Kidney capillary endothelial cell (primary cell): ENCODE measurements at regions not wholly inside any gene's neighbourhood (a gene's known extent, or its start where the extent isn't known, plus 50 kb on each side); places are given as distances from the start of the nearest gene placed in this dataset.

Source experiments
- DNase-seq: peaks from one replicate; pipeline ENCODE4 v3.0.0-alpha.2; 2018; ENCODE audit warnings: low spot score

DNA sequence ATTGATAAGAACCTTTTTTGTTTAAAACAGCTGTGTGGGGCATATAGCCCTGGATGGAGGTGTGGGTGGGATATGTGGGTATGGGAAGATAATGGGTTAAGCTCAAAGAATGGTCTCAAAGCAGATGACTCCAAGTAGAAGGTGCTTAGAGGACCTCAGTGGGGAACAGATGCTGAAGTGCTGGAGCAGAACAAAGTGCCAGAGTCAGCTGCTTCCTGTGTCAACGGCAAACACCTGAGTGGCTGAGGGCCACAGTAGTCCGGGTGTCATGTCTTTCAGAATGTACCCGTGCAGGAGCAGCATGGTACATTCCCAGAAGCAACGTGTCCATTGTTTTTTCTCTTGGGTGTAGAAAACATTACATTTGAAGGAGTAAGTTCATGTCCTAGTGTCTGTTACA, 210.6 kb downstream of the CCNG2 start:
- DNase-seq: no peak

DNA sequence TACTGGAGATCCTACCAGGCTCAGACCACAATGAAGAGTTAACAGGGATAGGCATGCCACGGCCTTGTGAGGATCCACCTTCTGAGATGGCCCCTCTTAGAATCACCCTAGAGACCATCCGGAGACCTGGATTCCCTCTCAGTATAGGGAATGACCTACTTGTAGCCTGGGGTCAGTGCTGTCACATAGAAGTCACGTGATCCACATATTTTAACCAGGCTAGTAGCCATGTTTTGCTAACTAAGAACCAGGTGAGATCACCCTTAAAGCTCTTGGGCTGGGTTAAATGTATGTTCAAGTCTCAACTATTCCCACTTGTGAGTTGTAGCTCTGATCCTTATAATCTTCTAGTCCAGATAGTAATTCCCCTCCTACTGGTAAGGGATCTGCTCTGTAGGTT, 215.4 kb downstream of the CCNG2 start:
- no peak for DNase-seq

DNA sequence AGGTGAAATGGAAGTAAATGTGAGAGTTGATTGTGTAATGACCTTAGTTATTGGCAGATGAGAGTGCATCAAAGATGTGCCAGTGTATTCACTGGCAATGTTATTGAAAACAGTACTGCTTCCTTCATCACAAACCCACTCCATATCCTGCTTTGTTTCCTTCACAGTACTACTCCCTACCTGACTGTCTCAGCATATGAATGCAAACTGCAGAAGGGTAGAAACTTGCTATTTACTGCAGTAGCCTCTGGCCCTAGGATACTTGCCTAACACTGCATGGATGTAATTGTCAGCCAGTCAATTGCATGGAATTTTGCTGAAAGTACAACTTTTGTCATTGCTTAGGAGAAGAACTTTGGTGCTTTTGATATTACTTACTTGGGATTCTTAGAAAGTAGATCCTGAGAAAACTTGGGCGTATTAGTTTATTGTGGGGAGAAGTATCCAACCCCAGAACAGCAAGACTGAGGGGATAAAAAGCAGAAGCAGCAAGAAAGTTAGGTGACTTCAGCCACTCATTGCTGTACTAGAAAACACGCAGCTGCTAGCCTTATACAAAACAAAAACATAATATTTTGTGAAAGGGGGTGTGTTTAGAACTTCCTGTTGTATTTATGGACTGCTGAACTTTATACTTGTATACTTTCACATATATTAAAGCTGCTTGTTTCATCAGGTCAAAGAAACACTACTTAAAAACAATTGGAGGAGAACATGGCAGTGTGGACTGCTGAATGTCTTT, 219.0 kb downstream of the CCNG2 start:
- DNase-seq: no peak

DNA sequence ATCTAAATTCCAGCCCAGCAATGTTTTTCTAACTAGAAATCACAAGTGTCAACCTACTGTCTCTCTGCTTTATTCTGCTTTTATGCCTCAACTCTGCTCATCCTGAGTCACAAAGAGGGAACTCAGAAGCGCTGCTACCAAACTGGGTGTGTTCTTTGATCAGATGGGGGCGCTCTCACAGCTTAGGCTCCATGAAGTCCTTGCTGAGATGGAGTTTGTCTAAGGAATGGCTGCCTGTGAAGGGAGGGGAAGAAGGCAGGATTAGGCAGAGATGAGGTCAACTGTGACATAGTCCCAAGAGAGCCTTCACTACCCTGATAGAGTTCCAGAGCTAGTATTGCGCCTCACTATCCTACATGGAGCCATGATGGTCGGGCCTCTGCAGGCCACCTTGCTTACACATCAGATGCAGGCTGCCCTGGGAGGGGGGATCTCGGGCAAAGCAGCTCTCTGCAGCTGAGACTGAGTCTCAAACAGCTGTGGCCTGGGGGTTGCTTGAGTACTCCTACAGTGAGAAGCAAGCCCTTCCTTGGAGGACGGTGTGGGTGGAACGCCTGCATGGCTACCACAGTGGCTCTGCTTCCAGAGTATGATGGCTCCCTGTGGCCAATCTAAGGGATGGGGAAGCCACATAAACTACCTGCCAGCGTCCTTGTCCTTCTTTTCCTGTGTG, 219.9 kb downstream of the CCNG2 start:
- DNase-seq: no peak

DNA sequence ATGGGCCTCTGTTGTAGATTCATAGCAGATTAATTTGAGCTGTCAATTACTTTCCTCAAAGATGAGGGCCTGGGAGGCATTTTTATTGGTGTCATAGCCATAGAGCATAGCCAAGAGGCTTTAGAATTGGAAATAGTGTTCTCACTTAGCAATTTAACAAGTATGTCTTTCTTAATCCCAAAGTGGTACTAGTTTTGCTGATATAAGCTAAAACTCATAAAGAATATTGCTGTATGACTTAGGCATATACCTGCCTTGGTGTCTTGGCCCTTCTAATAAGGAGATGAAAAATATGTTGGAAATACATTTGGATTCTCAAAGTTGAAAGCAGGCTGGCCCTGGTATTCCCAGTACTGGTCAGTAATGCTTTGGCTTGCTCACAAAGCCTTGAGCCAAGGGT, 221.5 kb upstream of the CXCL13 start:
- no peak for DNase-seq

DNA sequence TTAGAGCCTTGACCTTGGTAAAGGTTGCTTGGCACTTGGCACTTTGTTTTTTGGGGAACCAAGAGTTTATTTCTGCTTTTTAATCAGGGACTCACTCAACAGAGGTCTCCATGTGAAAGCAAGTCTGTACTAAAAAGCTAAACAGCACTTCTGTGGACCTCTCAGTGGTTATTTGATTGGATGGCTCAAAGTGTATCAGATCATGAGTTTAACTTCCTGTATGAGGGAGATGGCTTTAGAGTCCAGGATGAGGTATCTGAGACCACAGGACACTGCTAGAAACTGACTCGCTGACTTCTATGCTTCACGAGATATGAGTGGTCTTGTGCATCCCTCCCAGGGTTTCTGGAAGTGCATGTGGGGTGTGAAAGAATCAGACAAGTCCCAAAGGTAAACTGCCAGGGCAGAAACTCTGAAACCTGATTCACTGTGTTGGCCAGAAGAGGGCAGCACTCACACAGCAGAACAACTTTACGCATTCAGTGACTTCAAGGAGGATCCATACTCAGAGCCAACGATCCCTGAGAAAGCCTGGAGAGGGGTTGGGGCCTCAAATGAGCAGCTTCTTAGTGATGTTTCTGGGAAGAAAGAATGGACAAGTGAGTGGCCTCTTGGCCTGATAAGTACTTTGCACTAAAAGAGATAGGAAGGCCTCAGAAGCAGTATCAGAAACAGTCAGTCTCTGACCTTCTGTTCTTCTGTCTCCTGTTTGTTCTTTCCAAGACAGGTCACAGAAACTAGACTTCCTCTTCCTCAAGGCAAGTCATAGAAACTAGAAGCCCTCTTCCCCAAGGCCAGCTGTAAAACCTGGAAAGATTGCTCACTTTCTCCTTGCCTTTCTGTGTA, 220.3 kb upstream of the CXCL13 start:
- peak; percentile 61 for DNase-seq

DNA sequence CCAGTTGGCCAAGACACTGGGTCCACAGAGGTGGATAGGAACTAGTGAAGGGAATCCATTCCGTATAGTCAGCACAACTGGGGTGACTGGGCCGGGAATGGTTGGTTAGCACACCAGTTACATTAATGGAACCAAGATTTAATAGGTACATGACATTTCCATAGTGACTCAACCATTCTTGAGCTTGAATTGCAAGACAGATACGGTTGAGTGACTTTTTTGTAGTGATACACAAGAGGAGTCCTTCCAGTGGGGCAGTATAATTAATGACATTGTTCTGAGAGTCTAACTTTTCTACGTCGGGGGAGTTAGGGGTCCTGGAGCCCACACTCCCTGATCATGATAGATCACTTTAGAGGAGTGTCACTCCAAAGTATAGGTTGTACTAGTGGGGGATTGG, 211.6 kb upstream of the CXCL13 start:
- no peak for DNase-seq

DNA sequence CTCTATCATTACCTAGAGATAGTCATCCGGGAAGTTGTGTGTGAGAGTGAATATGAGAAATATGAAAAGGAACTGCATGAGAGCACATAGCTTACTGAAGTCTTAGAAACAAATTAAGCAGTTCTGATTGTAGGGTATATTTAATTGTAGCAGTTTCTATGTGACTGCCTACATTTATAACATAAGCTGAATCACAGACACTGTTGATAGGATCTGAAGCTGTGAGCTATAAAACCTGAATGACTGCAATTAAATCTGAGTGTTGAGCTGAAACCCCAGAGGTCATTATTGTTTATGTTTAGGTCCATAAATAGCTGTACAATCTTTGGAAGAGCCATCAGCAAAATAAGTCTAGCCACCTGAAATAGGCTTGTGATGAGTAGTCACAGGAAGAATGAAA, 210.1 kb upstream of the CXCL13 start:
- DNase-seq: no peak

DNA sequence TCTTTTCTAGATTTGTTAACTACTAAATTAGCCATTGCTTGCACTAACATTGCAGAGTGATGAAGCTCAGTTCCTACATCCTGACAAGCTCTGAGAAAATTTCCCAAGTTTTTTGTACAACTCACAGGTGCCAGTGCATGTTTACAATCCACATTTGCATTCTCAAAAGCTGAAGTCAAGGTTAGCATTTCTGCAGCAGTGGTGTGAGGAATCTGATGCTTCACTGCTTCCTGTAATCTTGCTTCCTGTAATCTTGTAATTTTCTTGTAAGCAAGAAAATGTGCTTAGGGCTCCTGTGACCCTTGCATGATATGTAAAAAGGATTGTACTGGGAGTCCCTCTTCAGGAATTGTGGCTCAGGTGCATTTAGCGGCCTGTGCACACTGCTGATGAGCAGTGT, 207.4 kb upstream of the CXCL13 start:
- DNase-seq: no peak

DNA sequence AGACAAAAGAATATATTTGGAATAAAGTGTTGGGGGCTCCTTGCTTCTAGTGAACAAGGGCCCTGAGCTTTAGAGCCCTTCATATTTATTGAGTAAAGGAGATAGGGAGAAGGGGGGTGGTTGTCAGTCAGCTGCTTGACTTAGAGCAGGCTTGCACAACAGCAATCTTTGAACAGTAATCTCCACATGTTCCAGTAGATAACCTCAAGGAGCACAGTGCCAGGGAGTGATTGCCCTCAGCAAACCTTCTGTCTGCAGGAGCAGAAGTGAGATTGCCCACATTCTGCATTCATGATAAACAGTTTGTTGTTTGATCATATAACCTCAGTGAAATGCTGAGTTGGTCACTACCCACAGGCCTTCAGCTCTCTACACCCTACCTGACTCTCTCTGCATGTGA, 205.8 kb upstream of the CXCL13 start:
- DNase-seq: no peak

DNA sequence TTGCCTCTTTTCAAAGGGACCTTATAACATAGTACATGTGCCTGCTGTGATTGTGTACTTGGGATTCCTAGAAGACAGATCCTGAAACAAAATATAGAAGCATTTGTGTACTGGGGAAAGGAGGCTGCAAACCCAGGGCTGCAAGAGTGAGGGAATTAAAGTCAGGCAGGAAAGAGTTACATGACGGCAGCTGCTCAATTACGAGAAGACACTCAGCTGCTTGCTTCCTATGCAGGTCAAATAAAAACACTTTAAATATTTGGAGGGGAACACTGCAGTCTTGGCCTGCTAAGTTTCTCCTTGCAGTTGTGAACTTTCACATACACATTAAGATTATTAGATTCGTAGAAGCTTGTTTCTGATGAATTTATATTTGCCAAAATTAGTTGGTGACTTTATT, 191.9 kb upstream of the CXCL13 start:
- DNase-seq: no peak

DNA sequence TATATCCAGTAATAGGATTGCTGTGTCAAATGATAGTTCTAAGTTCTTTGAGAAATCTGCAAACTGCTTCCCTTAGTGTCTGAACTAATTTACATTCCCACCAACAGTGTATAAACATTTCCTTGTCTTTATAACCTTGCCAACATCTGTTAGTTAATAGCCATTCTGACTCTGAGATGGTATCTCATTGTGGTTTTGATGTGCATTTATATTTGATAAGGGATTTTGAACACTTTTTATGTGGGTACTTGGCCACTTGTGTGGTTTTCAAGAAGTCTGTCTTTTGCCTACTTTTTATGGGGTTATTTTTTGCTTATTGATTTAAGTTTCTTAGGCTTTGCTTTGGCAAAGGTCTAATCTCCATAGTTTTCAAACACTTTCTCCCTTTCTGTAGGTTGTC, 189.9 kb upstream of the CXCL13 start:
- no peak for DNase-seq

DNA sequence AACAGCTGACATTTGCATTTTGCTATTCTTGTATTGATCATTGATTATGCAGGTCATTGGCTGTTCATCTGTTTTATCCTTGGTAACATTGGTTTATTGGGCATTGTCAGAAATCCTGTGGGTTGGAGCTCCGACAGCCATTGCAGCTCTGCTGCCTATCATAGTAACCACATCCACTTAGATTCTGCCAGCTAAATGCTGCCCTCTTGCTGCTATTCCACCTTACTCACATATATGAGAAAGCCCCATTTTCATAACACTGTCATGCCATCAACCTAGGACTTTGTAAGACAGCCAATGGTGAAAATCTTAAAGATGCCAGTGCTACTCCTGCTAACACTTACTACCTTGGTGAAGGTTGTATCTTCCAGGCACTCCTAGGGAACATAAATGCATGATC, 187.3 kb upstream of the CXCL13 start:
- no peak for DNase-seq

DNA sequence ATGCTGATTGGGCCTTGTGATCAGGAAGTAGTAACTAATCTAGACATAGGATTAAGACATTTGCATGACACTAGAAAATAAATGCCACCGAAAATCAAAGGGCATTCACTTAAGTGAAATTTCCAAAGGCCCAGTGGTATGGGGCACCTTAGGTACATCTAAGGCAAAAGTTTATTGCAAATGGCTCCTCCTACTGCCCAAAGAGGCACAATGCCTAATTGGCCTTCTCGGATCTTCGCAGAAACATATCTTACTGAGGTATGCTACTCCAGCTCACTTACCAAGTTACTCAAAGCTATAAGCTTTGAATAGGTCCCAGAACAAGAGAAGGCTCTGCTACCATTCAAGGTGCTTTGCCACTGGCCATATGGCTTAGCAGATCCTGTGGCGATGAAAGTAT, 174.8 kb upstream of the CXCL13 start:
- DNase-seq: no peak

DNA sequence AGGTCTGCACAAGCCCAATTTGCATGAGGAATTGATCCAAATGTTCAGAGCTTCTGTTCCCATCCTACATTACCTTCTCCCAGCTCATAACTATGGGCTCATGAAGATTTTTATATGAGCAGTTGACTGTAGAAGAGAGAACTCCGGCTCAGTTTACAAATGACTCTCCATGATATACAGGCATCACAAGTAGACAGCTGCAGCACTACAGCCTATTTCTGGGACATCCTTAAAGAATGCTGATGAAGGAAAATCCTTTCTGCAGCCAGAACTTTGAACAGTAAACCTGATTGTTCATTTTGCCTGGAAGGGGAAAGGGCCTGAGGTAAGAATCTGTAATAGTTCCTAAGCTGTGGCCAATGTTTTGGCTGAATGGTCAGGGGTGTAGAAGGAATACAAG, 174.1 kb upstream of the CXCL13 start:
- DNase-seq: no peak

DNA sequence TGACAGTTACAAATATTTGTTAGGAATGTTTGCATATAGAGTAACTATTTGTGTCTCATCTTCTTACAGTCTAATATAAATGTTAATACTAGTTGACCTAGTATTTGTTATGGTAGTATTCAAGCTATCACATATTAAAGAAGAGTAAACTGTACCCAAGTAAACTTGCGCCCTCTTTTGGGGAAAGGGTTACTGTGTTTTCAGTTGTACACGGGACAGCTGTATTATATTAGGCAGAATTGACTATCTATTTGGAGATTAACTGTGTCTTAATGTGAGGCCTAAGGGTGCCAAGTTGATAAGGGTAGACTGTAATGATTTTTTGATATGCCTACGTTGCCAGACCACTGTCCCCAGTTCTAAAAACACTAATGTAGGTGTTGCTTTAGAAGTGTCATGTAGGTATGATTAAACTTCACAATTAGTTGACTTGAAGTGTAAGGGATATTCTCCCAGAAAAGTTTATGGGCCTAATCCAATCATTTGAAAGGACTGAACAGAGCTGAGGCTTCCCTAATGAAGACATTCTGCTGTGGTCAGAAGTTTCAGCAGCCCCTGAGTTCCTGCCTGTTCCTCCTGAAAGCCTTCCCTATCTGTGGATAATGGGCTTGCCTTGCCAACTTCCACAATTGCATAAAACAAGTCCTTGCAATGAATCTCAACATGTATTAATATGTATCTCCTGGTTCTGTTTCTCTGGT, 172.8 kb upstream of the CXCL13 start:
- no peak for DNase-seq

DNA sequence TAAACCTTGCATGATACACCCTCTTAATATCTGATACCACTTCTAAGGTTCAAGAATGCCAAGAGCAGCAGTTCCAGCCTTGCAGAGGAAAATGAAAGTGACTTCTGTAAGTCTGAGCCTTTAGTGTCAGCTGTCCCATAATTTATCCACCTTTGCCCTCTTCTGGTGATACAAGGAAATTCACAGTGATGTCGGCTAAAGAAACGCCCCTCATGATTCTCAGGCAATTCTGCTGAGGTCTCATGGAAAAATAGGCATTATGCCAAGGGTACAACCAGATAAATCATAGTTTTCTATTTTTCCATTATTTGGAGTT, 172.2 kb upstream of the CXCL13 start:
- peak; percentile 60 for DNase-seq

DNA sequence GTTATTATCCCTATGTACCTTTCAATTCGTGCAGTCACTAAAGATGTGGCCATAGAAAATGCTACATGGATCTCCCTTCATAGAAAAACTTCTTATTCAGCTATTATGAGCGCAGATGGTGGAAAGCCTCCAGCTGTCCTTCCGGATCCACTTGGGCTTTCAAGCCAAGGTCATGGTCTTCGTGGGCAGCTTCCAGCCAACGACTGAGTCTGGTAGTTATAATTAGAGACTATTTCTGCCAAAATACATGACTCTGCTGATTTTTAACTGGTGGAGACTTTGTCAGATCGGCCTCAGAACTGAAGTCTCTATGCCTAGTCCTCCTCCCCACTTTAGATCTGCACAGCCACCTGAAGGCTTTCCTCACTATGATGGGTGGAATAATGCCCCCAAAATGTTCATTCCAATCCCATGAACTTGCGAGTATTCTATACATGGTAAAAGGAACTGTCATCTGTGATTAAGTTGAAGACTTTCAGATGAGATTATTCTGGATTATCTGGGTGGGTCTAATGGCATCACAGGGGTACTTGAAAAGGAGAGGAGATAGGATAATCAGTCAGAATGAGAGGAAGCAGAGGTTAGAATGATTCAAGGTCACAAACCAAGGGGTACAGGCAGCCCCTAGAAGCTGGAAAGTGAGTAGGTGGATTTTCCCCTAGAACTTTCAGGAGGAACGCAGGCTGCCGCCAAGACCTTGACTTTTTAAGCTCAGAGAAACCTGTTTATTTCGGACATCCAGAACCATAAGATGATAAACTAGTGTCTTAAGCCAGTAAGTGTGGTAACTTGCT, 171.1 kb upstream of the CXCL13 start:
- DNase-seq: no peak

DNA sequence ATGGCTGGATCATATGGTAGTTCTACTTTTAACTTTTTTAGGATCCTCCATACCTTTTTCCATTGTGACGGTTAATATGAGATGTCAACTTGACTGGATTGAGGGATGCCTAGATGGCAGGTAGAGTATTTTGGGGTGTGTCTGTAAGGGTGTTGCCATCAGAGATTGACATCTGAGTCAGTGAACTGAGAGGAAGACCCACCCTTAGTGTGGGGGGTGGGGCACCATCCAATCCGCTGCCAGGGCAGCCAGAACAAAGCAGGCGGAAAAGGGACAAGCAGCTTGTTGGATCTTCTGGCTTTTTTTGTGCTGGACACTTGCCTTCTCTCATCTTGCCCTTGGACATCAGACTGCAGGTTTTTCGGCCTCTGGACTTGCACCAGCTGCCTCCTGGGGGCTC, 168.5 kb upstream of the CXCL13 start:
- DNase-seq: no peak

DNA sequence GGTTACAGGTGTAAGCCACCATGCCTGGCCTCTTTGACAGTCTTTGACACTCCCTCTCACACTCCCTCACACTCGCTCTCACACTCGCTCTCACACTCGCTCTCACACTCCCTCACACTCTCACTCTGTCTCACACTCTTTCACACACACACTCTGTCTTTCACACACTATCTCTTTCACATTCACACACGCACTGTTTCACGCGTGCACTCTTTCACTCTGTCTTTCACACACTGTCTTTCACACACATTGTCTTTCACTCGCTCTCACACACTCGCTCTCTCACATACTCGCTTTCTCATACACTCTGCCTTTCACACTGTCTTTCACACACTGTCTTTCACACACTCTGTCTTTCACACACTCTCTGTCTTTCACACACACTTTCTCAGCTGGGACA, 167.1 kb upstream of the CXCL13 start:
- no peak for DNase-seq

DNA sequence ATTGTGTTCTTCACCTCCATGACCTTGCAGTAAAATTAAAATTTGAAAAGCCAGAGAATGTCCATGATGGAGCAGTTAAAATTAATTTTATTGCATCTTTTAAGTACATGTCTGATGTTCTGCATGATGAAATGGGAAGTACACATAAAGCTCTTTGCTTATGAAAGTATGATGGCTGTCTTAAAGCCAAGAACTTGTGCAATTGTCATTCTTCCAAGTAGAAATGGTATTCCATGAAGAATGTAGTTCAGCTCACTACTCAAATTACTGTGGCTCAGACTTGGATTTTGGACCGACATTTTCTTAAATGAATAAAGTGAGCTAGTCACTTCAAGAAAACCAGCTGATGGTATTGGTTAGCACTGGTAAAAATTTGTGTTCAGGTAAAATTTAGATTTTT, 161.7 kb upstream of the CXCL13 start:
- no peak for DNase-seq

DNA sequence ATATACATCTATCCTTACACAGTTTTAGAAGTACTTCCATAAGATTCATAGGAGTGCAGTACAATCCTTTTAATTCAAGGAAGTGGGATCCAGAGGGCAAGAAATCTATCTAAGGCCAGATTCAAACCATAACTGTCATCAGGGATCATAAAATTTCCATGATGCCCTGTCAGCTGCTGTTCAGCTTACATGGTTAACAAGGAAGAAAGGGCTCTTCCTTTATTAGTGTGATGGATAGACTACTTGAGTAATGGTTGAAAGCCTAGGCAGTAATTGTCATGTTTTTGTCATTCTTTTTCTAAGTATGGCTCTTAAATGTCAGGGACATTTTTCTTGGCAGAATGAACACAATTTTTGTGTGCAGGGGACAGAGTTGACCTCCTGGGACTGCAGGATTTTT, 159.8 kb upstream of the CXCL13 start:
- no peak for DNase-seq
